HG03460 (cell line): ENCODE measurements at regions not wholly inside any gene's neighbourhood (a gene's known extent, or its start where the extent isn't known, plus 50 kb on each side); places are given as distances from the start of the nearest gene placed in this dataset.
"Not testable (repeated sequence)": the region's sequence is repeated elsewhere in the genome, so short reads cannot be mapped to it uniquely, and the experiment has no call there.

Experiments
- ATAC-seq: cut with Tn5 transposase; IDR thresholded peaks from one replicate; pipeline ENCODE4 v1.9.1; 2021; ENCODE audit not compliant: unreplicated experiment

- no peak for ATAC-seq
These were observed 319.9 kb upstream of the ID2 start for GRCh38 chr2:8361930-8362329.

- ATAC-seq, result no peak
These were observed 318.7 kb upstream of the ID2 start for GRCh38 chr2:8363161-8363560.

GRCh38 chr2:8364668-8365067 is 317.2 kb upstream of the ID2 start:
- ATAC-seq, result no peak

GRCh38 chr2:8365331-8365910 is 316.4 kb upstream of the ID2 start:
- no peak for ATAC-seq

- ATAC-seq, result no peak
These were observed 314.0 kb upstream of the ID2 start for GRCh38 chr2:8367833-8368232.

- ATAC-seq, result peak; percentile 71
These were observed 313.4 kb upstream of the ID2 start for GRCh38 chr2:8368463-8368862.

GRCh38 chr2:8369522-8369921 is 312.3 kb upstream of the ID2 start:
- ATAC-seq, result no peak

- ATAC-seq, result no peak
These were observed 311.5 kb upstream of the ID2 start for GRCh38 chr2:8370258-8370802.

GRCh38 chr2:8371653-8372052 is 310.2 kb upstream of the ID2 start:
- ATAC-seq, result no peak

GRCh38 chr2:8374782-8375181 is 307.1 kb upstream of the ID2 start:
- ATAC-seq, result no peak

- no peak for ATAC-seq
These were observed 305.0 kb upstream of the ID2 start for GRCh38 chr2:8376603-8377410.

- ATAC-seq, result no peak
These were observed 303.6 kb upstream of the ID2 start for GRCh38 chr2:8378016-8378810.

GRCh38 chr2:8379128-8379527 is 302.7 kb upstream of the ID2 start:
- ATAC-seq, result no peak

- ATAC-seq, result no peak
These were observed 302.3 kb upstream of the ID2 start for GRCh38 chr2:8379549-8379948.

- no peak for ATAC-seq
These were observed 301.8 kb upstream of the ID2 start for GRCh38 chr2:8380026-8380425.

GRCh38 chr2:8380566-8380965 is 301.3 kb upstream of the ID2 start:
- ATAC-seq, result peak; percentile 73

GRCh38 chr2:8382485-8382884 is 299.4 kb upstream of the ID2 start:
- no peak for ATAC-seq

- ATAC-seq, result not testable (repeated sequence)
These were observed 295.1 kb upstream of the ID2 start for GRCh38 chr2:8386748-8387147.

GRCh38 chr2:8388781-8389180 is 293.1 kb upstream of the ID2 start:
- ATAC-seq, result peak; percentile 52

GRCh38 chr2:8389431-8390108 is 292.3 kb upstream of the ID2 start:
- ATAC-seq, result no peak

- no peak for ATAC-seq
These were observed 290.7 kb upstream of the ID2 start for GRCh38 chr2:8391126-8391525.
